Activated CD4-positive, alpha-beta memory T cell treated with anti-CD3 and anti-CD28 coated beads, Interleukin-2, amount 10 ng/mL, durations not matched to agents 7 days and 5 days (primary cell): ENCODE measurements at regions not wholly inside any gene's neighbourhood (a gene's known extent, or its start where the extent isn't known, plus 50 kb on each side); places are given as distances from the start of the nearest gene placed in this dataset.
"Not testable (repeated sequence)": the region's sequence is repeated elsewhere in the genome, so short reads cannot be mapped to it uniquely, and the experiment has no call there.

Experiments used
- CTCF ChIA-PET: fragments of 350-600 bp; sonication (Branson Sonifier 250); formaldehyde crosslinking; loops from one replicate; lab custom pipeline; 2021; ENCODE audit warnings: antibody characterized with exemption, inconsistent platforms; lab: Charles Lee
- POLR2A ChIA-PET: fragments of 350-600 bp; sonication (Branson Sonifier 250); formaldehyde crosslinking; loops from one replicate; lab custom pipeline; 2021; ENCODE audit warnings: antibody characterized with exemption; lab: Charles Lee
- DNase-seq: peaks from one replicate; pipeline ENCODE4 v3.0.0-alpha.2; 2020
- H3K27ac Mint-ChIP-seq: one replicate; pipeline ENCODE4 v1.8.0; 2021; ENCODE audit warnings: mild to moderate bottlenecking, mixed read lengths
- H3K27me3 Mint-ChIP-seq: one replicate; pipeline ENCODE4 v1.8.0; 2021; ENCODE audit warnings: mixed read lengths
- H3K36me3 Mint-ChIP-seq: one replicate; pipeline ENCODE4 v1.8.0; 2021; ENCODE audit warnings: low read depth, mixed read lengths
- H3K4me1 Mint-ChIP-seq: one replicate; pipeline ENCODE4 v1.8.0; 2021; ENCODE audit warnings: mixed read lengths
- H3K4me3 Mint-ChIP-seq: one replicate; pipeline ENCODE4 v1.8.0; 2021; ENCODE audit warnings: mild to moderate bottlenecking, mixed read lengths
- H3K9me3 Mint-ChIP-seq: one replicate; pipeline ENCODE4 v1.8.0; 2021; ENCODE audit warnings: mixed read lengths

- no peak overlapping the region for H3K4me3 Mint-ChIP-seq
- H3K4me1 Mint-ChIP-seq: no peaks in the 10 kb centered on the region
- no peaks in the 10 kb centered on the region for H3K9me3 Mint-ChIP-seq
- ChIA-PET CTCF (no interaction called here), POLR2A (no interaction called here)
- DNase-seq: no peak
- H3K27ac Mint-ChIP-seq: no peak overlapping the region
- no peaks in the 10 kb centered on the region for H3K36me3 Mint-ChIP-seq
- peaks cover 16% of the 10 kb centered on the region for H3K27me3 Mint-ChIP-seq
These were observed 233.7 kb upstream of the IL12B start for GRCh38 chr5:159564031-159564430.

GRCh38 chr5:159566832-159567231 is 236.5 kb upstream of the IL12B start:
- H3K9me3 Mint-ChIP-seq: no peaks in the 10 kb centered on the region
- H3K27me3 Mint-ChIP-seq: peaks cover 4% of the 10 kb centered on the region
- no peak overlapping the region for H3K4me3 Mint-ChIP-seq
- ChIA-PET CTCF (no interaction called here), POLR2A (no interaction called here)
- no peak overlapping the region for H3K27ac Mint-ChIP-seq
- H3K4me1 Mint-ChIP-seq: no peaks in the 10 kb centered on the region
- H3K36me3 Mint-ChIP-seq: no peaks in the 10 kb centered on the region
- DNase-seq: no peak

GRCh38 chr5:159567461-159567860 is 237.2 kb upstream of the IL12B start:
- Mint-ChIP-seq H3K27ac (no peak overlapping the region), H3K9me3 (no peaks in the 10 kb centered on the region), H3K4me3 (no peak overlapping the region), H3K36me3 (no peaks in the 10 kb centered on the region), H3K27me3 (peaks cover 3% of the 10 kb centered on the region), H3K4me1 (no peaks in the 10 kb centered on the region)
- POLR2A ChIA-PET: no interaction called here
- DNase-seq: no peak
- CTCF ChIA-PET: no interaction called here

- Mint-ChIP-seq H3K9me3 (no peaks in the 10 kb centered on the region), H3K36me3 (no peaks in the 10 kb centered on the region), H3K4me1 (no peaks in the 10 kb centered on the region), H3K27ac (no peak overlapping the region), H3K27me3 (peaks cover 6% of the 10 kb centered on the region), H3K4me3 (no peak overlapping the region)
- no peak for DNase-seq
- POLR2A ChIA-PET: no interaction called here
- CTCF ChIA-PET: interaction anchor here (1.2 kb wide), 1 partner anchor 56 kb away, joined by 9 read pairs; no protein-coding TSS in a partner anchor
These were observed 241.4 kb upstream of the IL12B start for GRCh38 chr5:159571501-159572244.

GRCh38 chr5:159576902-159577301 is 246.6 kb upstream of the IL12B start:
- H3K4me1 Mint-ChIP-seq: no peaks in the 10 kb centered on the region
- no peak overlapping the region for H3K4me3 Mint-ChIP-seq
- H3K27ac Mint-ChIP-seq: no peak overlapping the region

GRCh38 chr5:159581502-159582249 is 251.4 kb upstream of the IL12B start:
- DNase-seq: no peak
- Mint-ChIP-seq H3K27me3 (peaks cover 5% of the 10 kb centered on the region), H3K9me3 (no peaks in the 10 kb centered on the region), H3K27ac (no peak overlapping the region), H3K36me3 (no peaks in the 10 kb centered on the region), H3K4me1 (no peaks in the 10 kb centered on the region), H3K4me3 (no peak overlapping the region)
- ChIA-PET POLR2A (no interaction called here), CTCF (no interaction called here)

More at GRCh38 chr5:159576902-159577301, 246.6 kb upstream of the IL12B start:
- DNase-seq: no peak
- CTCF ChIA-PET: no interaction called here
- POLR2A ChIA-PET: no interaction called here
- Mint-ChIP-seq H3K27me3 (peaks cover 3% of the 10 kb centered on the region), H3K9me3 (no peaks in the 10 kb centered on the region), H3K36me3 (no peaks in the 10 kb centered on the region)

GRCh38 chr5:159582756-159583541 is 252.7 kb upstream of the IL12B start:
- CTCF ChIA-PET: no interaction called here
- H3K36me3 Mint-ChIP-seq: no peaks in the 10 kb centered on the region
- POLR2A ChIA-PET: no interaction called here
- no peak overlapping the region for H3K27ac Mint-ChIP-seq
- H3K9me3 Mint-ChIP-seq: no peaks in the 10 kb centered on the region
- H3K4me3 Mint-ChIP-seq: no peak overlapping the region
- H3K27me3 Mint-ChIP-seq: peaks cover 5% of the 10 kb centered on the region
- no peaks in the 10 kb centered on the region for H3K4me1 Mint-ChIP-seq
- DNase-seq: no peak

GRCh38 chr5:159586921-159587320 is 256.6 kb upstream of the IL12B start:
- H3K4me1 Mint-ChIP-seq: no peaks in the 10 kb centered on the region
- ChIA-PET CTCF (no interaction called here), POLR2A (no interaction called here)

GRCh38 chr5:159588941-159589340 is 258.7 kb upstream of the IL12B start:
- peaks cover 2% of the 10 kb centered on the region for H3K27me3 Mint-ChIP-seq
- H3K4me3 Mint-ChIP-seq: no peak overlapping the region
- H3K9me3 Mint-ChIP-seq: no peaks in the 10 kb centered on the region
- no peak overlapping the region for H3K27ac Mint-ChIP-seq
- POLR2A ChIA-PET: no interaction called here
- DNase-seq: no peak
- CTCF ChIA-PET: no interaction called here
- no peaks in the 10 kb centered on the region for H3K36me3 Mint-ChIP-seq
- H3K4me1 Mint-ChIP-seq: no peaks in the 10 kb centered on the region

More at GRCh38 chr5:159586921-159587320, 256.6 kb upstream of the IL12B start:
- no peak overlapping the region for H3K4me3 Mint-ChIP-seq
- no peak for DNase-seq
- no peak overlapping the region for H3K27ac Mint-ChIP-seq
- H3K9me3 Mint-ChIP-seq: no peaks in the 10 kb centered on the region
- peaks cover 5% of the 10 kb centered on the region for H3K27me3 Mint-ChIP-seq
- H3K36me3 Mint-ChIP-seq: no peaks in the 10 kb centered on the region

- POLR2A ChIA-PET: no interaction called here
- CTCF ChIA-PET: interaction anchor here (1.2 kb wide), 1 partner anchor 9 kb away, joined by 4 read pairs; no protein-coding TSS in a partner anchor
- Mint-ChIP-seq H3K4me1 (no peaks in the 10 kb centered on the region), H3K9me3 (peaks cover 7% of the 10 kb centered on the region), H3K27me3 (peaks cover 4% of the 10 kb centered on the region), H3K36me3 (no peaks in the 10 kb centered on the region), H3K4me3 (no peak overlapping the region), H3K27ac (no peak overlapping the region)
- DNase-seq: no peak
These were observed 263.3 kb upstream of the IL12B start for GRCh38 chr5:159593518-159594073.

- CTCF ChIA-PET: interaction anchor here (1.1 kb wide), 1 partner anchor 45 kb away, joined by 3 read pairs; no protein-coding TSS in a partner anchor
- POLR2A ChIA-PET, H3K9me3 Mint-ChIP-seq, DNase-seq, H3K27me3 Mint-ChIP-seq, H3K4me3 Mint-ChIP-seq, H3K36me3 Mint-ChIP-seq, H3K27ac Mint-ChIP-seq, H3K4me1 Mint-ChIP-seq: not testable (repeated sequence)
These were observed 265.3 kb upstream of the IL12B start for GRCh38 chr5:159595561-159595960.

- H3K9me3 Mint-ChIP-seq: peaks cover 11% of the 10 kb centered on the region
- peaks cover 3% of the 10 kb centered on the region for H3K36me3 Mint-ChIP-seq
- peaks cover 10% of the 10 kb centered on the region for H3K27me3 Mint-ChIP-seq
- no peak for DNase-seq
- H3K4me3 Mint-ChIP-seq: no peak overlapping the region
- peaks cover 2% of the 10 kb centered on the region for H3K4me1 Mint-ChIP-seq
- no peak overlapping the region for H3K27ac Mint-ChIP-seq
- ChIA-PET CTCF (no interaction called here), POLR2A (no interaction called here)
These were observed 270.9 kb upstream of the IL12B start for GRCh38 chr5:159601216-159601615.

- H3K9me3 Mint-ChIP-seq: peaks cover 8% of the 10 kb centered on the region
- H3K4me3 Mint-ChIP-seq: no peak overlapping the region
- POLR2A ChIA-PET: no interaction called here
- no peak for DNase-seq
- H3K36me3 Mint-ChIP-seq: peaks cover 3% of the 10 kb centered on the region
- CTCF ChIA-PET: interaction anchor here (1.2 kb wide), 1 partner anchor 9 kb away, joined by 4 read pairs; no protein-coding TSS in a partner anchor
- peaks cover 2% of the 10 kb centered on the region for H3K4me1 Mint-ChIP-seq
- H3K27me3 Mint-ChIP-seq: peaks cover 11% of the 10 kb centered on the region
- no peak overlapping the region for H3K27ac Mint-ChIP-seq
These were observed 272.1 kb upstream of the IL12B start for GRCh38 chr5:159602434-159602833.
